IPS DF 6.9 (cell line): ENCODE measurements at regions not wholly inside any gene's neighbourhood (a gene's known extent, or its start where the extent isn't known, plus 50 kb on each side); places are given as distances from the start of the nearest gene placed in this dataset.

Source experiments
- DNase-seq: peaks from one replicate; pipeline ENCODE4 v3.0.0-alpha.2; 2013; ENCODE audit warnings: low read depth, low spot score
- H3K27ac ChIP-seq: one replicate; pipeline ENCODE4 v1.5.1; 2013; ENCODE audit warnings: low read length, control low read depth
- H3K27me3 ChIP-seq: 2 replicates; pipeline ENCODE4 v1.6.1; 2013; ENCODE audit warnings: mild to moderate bottlenecking, low read length; ENCODE audit not compliant: control insufficient read depth, insufficient read depth
- H3K36me3 ChIP-seq: 2 replicates; pipeline ENCODE4 v1.6.1; 2013; ENCODE audit warnings: low read length; ENCODE audit not compliant: control insufficient read depth, insufficient read depth
- H3K4me1 ChIP-seq: 2 replicates; pipeline ENCODE4 v1.6.1; 2013; ENCODE audit warnings: low read length; ENCODE audit not compliant: control insufficient read depth, insufficient read depth
- H3K4me3 ChIP-seq: 2 replicates; pipeline ENCODE4 v1.5.1; 2013; ENCODE audit warnings: mild to moderate bottlenecking, low read length
- H3K9me3 ChIP-seq: 2 replicates; pipeline ENCODE4 v1.6.1; 2013; ENCODE audit warnings: low read length, inconsistent platforms; ENCODE audit not compliant: control insufficient read depth, insufficient read depth
- WGBS: extraction: QIAGEN DNeasy Blood & Tissue Kit; methylation state at CpG from one replicate; pipeline ENCODE4 v1.1.7; 2013; ENCODE audit warnings: mixed read lengths, missing lambda C conversion rate; ENCODE audit not compliant: insufficient read length, insufficient coverage; 5-methylcytosine and 5-hydroxymethylcytosine counted together

DNA sequence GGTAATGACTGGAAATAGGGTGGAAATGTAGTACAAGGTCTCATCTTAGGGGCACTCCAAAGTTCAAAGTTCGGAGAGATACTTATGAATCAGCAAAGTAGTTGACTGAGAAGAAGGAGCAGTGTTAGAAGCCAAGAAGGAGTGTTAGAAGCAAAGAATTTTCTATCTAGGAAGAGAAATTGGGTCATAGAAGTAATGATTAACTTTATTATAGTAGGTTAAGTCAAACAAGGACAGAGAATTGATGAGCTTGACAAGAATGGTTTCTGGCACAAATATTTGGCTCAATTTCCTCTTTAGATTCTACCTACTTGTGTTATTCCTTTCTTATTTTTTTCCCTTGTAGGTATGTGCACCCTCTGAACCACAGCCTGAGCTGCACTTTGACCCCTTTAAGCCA, 810.5 kb upstream of the LRFN5 start:
- no peaks in the 10 kb centered on the region for H3K27me3 ChIP-seq
- no peaks in the 10 kb centered on the region for H3K9me3 ChIP-seq
- H3K4me1 ChIP-seq = peaks cover 2% of the 10 kb centered on the region; the same call in 1 of the 2 replicates
- H3K4me3 ChIP-seq = no peak overlapping the region
- no peak for DNase-seq
- no CpG with 5 or more reads among the region's 1 CpG for WGBS
- no peaks in the 10 kb centered on the region for H3K36me3 ChIP-seq
- H3K27ac ChIP-seq = no peak overlapping the region

- no peaks in the 10 kb centered on the region for H3K9me3 ChIP-seq
- no CpG with 5 or more reads among the region's 9 CpGs for WGBS
- H3K27me3 ChIP-seq = no peaks in the 10 kb centered on the region
- DNase-seq = no peak
- no peak overlapping the region for H3K27ac ChIP-seq
- H3K36me3 ChIP-seq = no peaks in the 10 kb centered on the region
- no peak overlapping the region for H3K4me3 ChIP-seq
- no peaks in the 10 kb centered on the region for H3K4me1 ChIP-seq
These were observed 821.8 kb upstream of the LRFN5 start for GRCh38 chr14:40784860-40785259.

GRCh38 chr14:40762685-40763084, 844.0 kb upstream of the LRFN5 start:
- Histone ChIP-seq H3K27ac (no peak overlapping the region), H3K27me3 (no peaks in the 10 kb centered on the region), H3K4me1 (no peaks in the 10 kb centered on the region), H3K9me3 (no peaks in the 10 kb centered on the region), H3K36me3 (no peaks in the 10 kb centered on the region), H3K4me3 (no peak overlapping the region)
- WGBS = no CpG with 5 or more reads among the region's 1 CpG
- no peak for DNase-seq

DNA sequence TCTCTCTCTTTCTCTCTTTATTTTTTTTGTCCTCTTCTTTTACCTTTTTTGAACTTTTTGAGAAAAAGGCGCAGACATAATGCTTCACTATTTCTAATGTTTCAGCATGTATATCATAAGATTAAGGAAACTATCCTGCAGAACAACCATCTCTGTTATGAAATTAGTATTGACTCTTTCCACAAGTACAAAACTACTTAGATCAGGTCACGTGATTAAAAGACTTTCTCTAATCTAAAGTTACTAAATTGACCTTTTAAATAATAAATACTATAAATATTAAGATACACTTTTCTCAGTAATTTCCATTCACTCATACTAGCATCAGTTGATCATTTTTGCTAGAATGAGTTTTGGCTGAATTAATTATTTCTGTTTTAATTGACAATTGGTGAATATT, 844.5 kb upstream of the LRFN5 start:
- no peak overlapping the region for H3K4me3 ChIP-seq
- WGBS = no CpG with 5 or more reads among the region's 2 CpGs
- H3K36me3 ChIP-seq = no peaks in the 10 kb centered on the region
- no peak overlapping the region for H3K27ac ChIP-seq
- no peaks in the 10 kb centered on the region for H3K9me3 ChIP-seq
- H3K27me3 ChIP-seq = no peaks in the 10 kb centered on the region
- no peaks in the 10 kb centered on the region for H3K4me1 ChIP-seq
- DNase-seq = no peak

GRCh38 chr14:40760704-40761103, 846.0 kb upstream of the LRFN5 start:
- no peaks in the 10 kb centered on the region for H3K4me1 ChIP-seq
- H3K27me3 ChIP-seq = no peaks in the 10 kb centered on the region
- no peak overlapping the region for H3K4me3 ChIP-seq
- H3K36me3 ChIP-seq = no peaks in the 10 kb centered on the region
- no peak overlapping the region for H3K27ac ChIP-seq
- no peak for DNase-seq
- H3K9me3 ChIP-seq = no peaks in the 10 kb centered on the region

DNA sequence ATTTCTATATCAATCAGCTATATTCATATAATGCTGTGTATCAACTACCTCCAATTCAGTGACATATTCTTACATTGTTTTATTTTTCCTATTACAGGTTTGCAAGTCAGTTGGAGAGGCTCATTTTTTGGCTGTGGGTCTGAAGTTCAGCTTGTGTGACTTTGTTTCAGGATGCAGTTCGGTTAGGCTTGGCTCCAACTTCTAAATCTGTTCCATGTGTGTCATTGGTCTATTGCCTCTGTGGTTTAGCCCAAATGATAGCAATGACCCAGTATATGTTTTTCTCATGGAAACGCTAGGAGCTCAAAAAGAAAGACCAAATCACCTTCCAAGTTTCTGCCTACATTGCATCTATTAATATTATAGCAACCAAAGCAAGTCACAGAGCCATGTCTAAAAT, 848.6 kb upstream of the LRFN5 start:
- no CpG with 5 or more reads among the region's 2 CpGs for WGBS
- no peaks in the 10 kb centered on the region for H3K4me1 ChIP-seq
- no peak for DNase-seq
- H3K36me3 ChIP-seq = no peaks in the 10 kb centered on the region
- H3K4me3 ChIP-seq = no peak overlapping the region
- H3K27ac ChIP-seq = no peak overlapping the region
- no peaks in the 10 kb centered on the region for H3K27me3 ChIP-seq
- H3K9me3 ChIP-seq = no peaks in the 10 kb centered on the region; the same call in 1 of the 2 replicates

DNA sequence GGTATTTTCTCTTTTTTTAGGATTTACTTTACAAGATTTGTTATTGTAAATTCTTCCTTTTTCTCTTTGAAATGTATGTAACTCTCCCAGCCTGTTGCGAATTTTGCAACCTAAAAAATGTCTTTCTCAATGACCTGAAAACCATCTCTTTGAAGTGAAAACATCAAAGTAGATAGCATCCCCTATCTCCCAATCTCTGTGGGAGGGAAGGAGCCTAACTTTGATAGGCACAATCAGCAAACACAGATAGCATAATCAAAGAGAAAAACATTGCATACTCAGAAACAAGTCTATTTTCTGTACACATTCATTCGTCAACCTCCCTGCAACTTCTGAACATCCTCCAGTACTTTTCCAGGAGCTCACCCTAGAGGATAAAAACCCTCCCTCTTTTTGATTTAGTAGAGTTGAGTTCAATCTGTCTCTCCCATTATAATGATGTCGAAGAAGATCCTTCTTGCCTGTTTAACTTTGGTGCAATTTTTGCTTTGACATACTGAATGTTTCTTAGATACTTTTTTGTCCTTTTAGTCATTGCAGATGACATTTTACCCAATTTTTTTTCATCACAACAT, 849.2 kb upstream of the LRFN5 start:
- no peaks in the 10 kb centered on the region for H3K4me1 ChIP-seq
- H3K36me3 ChIP-seq = no peaks in the 10 kb centered on the region
- no peaks in the 10 kb centered on the region for H3K27me3 ChIP-seq
- H3K27ac ChIP-seq = no peak overlapping the region
- H3K4me3 ChIP-seq = no peak overlapping the region
- no CpG with 5 or more reads among the region's 3 CpGs for WGBS
- H3K9me3 ChIP-seq = no peaks in the 10 kb centered on the region; the same call in 1 of the 2 replicates
- DNase-seq = no peak

DNA sequence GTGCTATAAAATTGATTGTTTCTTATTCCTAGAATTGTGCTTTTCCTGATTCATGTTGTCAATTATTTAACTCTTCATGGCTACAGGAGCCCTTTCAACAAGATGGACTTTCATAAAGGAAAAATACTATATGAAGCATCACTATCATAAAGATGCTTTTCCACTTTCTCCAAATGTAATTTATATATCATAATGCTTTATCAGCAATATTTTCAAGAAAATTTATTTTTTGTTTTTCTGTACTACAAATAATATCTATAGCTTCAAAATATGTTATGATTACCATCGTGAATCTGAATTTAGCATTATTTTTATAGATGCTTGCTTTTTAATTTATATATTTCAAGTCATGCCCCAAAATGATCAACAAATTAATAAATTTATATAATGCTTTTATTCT, 873.5 kb upstream of the LRFN5 start:
- no CpG with 5 or more reads among the region's 1 CpG for WGBS
- peaks cover 3% of the 10 kb centered on the region for H3K9me3 ChIP-seq

GRCh38 chr14:40727107-40727506, 879.6 kb upstream of the LRFN5 start:
- Histone ChIP-seq H3K36me3 (no peaks in the 10 kb centered on the region), H3K4me3 (no peak overlapping the region), H3K9me3 (no peaks in the 10 kb centered on the region), H3K27ac (no peak overlapping the region), H3K4me1 (no peaks in the 10 kb centered on the region), H3K27me3 (no peaks in the 10 kb centered on the region)
- no peak for DNase-seq
- no CpG with 5 or more reads among the region's 2 CpGs for WGBS

More for the DNA sequence above, 873.5 kb upstream of the LRFN5 start:
- no peaks in the 10 kb centered on the region for H3K27me3 ChIP-seq
- H3K4me1 ChIP-seq = no peaks in the 10 kb centered on the region
- no peaks in the 10 kb centered on the region for H3K36me3 ChIP-seq
- DNase-seq = no peak
- no peak overlapping the region for H3K27ac ChIP-seq
- no peak overlapping the region for H3K4me3 ChIP-seq

- Histone ChIP-seq H3K36me3 (no peaks in the 10 kb centered on the region), H3K4me1 (no peaks in the 10 kb centered on the region), H3K27me3 (no peaks in the 10 kb centered on the region), H3K9me3 (no peaks in the 10 kb centered on the region), H3K4me3 (no peak overlapping the region), H3K27ac (no peak overlapping the region)
- DNase-seq = no peak
- no CpG with 5 or more reads among the region's 5 CpGs for WGBS
These were observed 893.3 kb upstream of the LRFN5 start for GRCh38 chr14:40713387-40713786.

GRCh38 chr14:40697231-40697630, 909.4 kb upstream of the LRFN5 start:
- Histone ChIP-seq H3K27ac (no peak overlapping the region), H3K9me3 (no peaks in the 10 kb centered on the region), H3K4me3 (no peak overlapping the region), H3K27me3 (no peaks in the 10 kb centered on the region), H3K36me3 (no peaks in the 10 kb centered on the region), H3K4me1 (no peaks in the 10 kb centered on the region)
- no peak for DNase-seq
- WGBS = no CpG with 5 or more reads among the region's 1 CpG
